ENCODE measurements at regions not wholly inside any gene's neighbourhood (a gene's known extent, or its start where the extent isn't known, plus 50 kb on each side); places are given as distances from the start of the nearest gene placed in this dataset.

- no peak for DNase-seq (ENCODE audit: low spot score)
Observed at GRCh38 chr5:67334373-67334772, 137.8 kb upstream of the CD180 start.

- DNase-seq (ENCODE audit: low spot score), result no peak
Observed at GRCh38 chr5:67333171-67333570, 136.6 kb upstream of the CD180 start.

GRCh38 chr5:67331296-67331925 lies 134.8 kb upstream of the CD180 start:
- no peak for DNase-seq (ENCODE audit: low spot score)

- no peak for DNase-seq (ENCODE audit: low spot score)
Observed at GRCh38 chr5:67319935-67320725, 123.5 kb upstream of the CD180 start.

- no peak for DNase-seq (ENCODE audit: low spot score)
Observed at GRCh38 chr5:67318746-67319145, 122.1 kb upstream of the CD180 start.

- DNase-seq (ENCODE audit: low spot score), result no peak
Observed at GRCh38 chr5:67317603-67318002, 121.0 kb upstream of the CD180 start.

GRCh38 chr5:67316695-67317094 lies 120.1 kb upstream of the CD180 start:
- DNase-seq (ENCODE audit: low spot score), result no peak

GRCh38 chr5:67315082-67315989 lies 118.7 kb upstream of the CD180 start:
- peak; percentile 49 for DNase-seq (ENCODE audit: low spot score)

- no peak for DNase-seq (ENCODE audit: low spot score)
Observed at GRCh38 chr5:67311701-67312100, 115.1 kb upstream of the CD180 start.

GRCh38 chr5:67311208-67311607 lies 114.6 kb upstream of the CD180 start:
- DNase-seq (ENCODE audit: low spot score), result no peak

GRCh38 chr5:67310740-67311139 lies 114.1 kb upstream of the CD180 start:
- no peak for DNase-seq (ENCODE audit: low spot score)

- DNase-seq (ENCODE audit: low spot score), result no peak
Observed at GRCh38 chr5:67310169-67310568, 113.6 kb upstream of the CD180 start.

GRCh38 chr5:67308988-67309688 lies 112.5 kb upstream of the CD180 start:
- DNase-seq (ENCODE audit: low spot score), result no peak

- no peak for DNase-seq (ENCODE audit: low spot score)
Observed at GRCh38 chr5:67306965-67307607, 110.5 kb upstream of the CD180 start.

- no peak for DNase-seq (ENCODE audit: low spot score)
Observed at GRCh38 chr5:67305913-67306710, 109.5 kb upstream of the CD180 start.

- DNase-seq (ENCODE audit: low spot score), result no peak
Observed at GRCh38 chr5:67305401-67305800, 108.8 kb upstream of the CD180 start.

GRCh38 chr5:67303356-67303755 lies 106.8 kb upstream of the CD180 start:
- DNase-seq (ENCODE audit: low spot score), result no peak

GRCh38 chr5:67301285-67301903 lies 104.8 kb upstream of the CD180 start:
- peak; percentile 69 for DNase-seq (ENCODE audit: low spot score)

GRCh38 chr5:67300326-67300725 lies 103.7 kb upstream of the CD180 start:
- no peak for DNase-seq (ENCODE audit: low spot score)

GRCh38 chr5:67299231-67299735 lies 102.7 kb upstream of the CD180 start:
- peak; percentile 25 for DNase-seq (ENCODE audit: low spot score)
